ENCODE measurements at regions not wholly inside any gene's neighbourhood (a gene's known extent, or its start where the extent isn't known, plus 50 kb on each side); places are given as distances from the start of the nearest gene placed in this dataset.

GRCh38 chr5:116747881-116748280 is 173.3 kb upstream of the SEMA6A start:
- Histone ChIP-seq H3K36me3 (replicated peaks; ENCODE audit: insufficient read depth, low read length) (no peaks in the 10 kb centered on the region), H3K9me3 (replicated peaks; ENCODE audit: insufficient read depth, low read length) (no peaks in the 10 kb centered on the region), H4K20me1 (ENCODE audit: insufficient read depth, low read length) (no peaks in the 10 kb centered on the region), H3K9me2 (replicated peaks; ENCODE audit: insufficient read depth, low read length) (no peaks in the 10 kb centered on the region), H3K27ac (ENCODE audit: low read length) (no peak overlapping the region), H3K79me2 (ENCODE audit: low read length) (no peaks in the 10 kb centered on the region), H3K27me3 (replicated peaks; ENCODE audit: insufficient read depth, low read length) (no peaks in the 10 kb centered on the region), H3K4me1 (ENCODE audit: low read length) (no peaks in the 10 kb centered on the region), H3F3A (ENCODE audit: insufficient read depth, low read length) (no peaks in the 10 kb centered on the region), H2AFZ (ENCODE audit: low read length) (no peak overlapping the region), H3K4me3 (ENCODE audit: low read length) (no peak overlapping the region), H3K4me2 (ENCODE audit: low read depth, low read length) (no peak overlapping the region), H3K9ac (ENCODE audit: low read length) (no peak overlapping the region)
- DNase-seq = no peak
- TF ChIP-seq EZH2phosphoT487 (IDR thresholded peaks at IDR 0.05; ENCODE audit: low read length) (no peak), CTCF (IDR thresholded peaks at IDR 0.05; ENCODE audit: low read length) (no peak)

- TF ChIP-seq EZH2phosphoT487 (IDR thresholded peaks at IDR 0.05; ENCODE audit: low read length) (no peak), CTCF (IDR thresholded peaks at IDR 0.05; ENCODE audit: low read length) (no peak), EZH2 (optimal IDR thresholded peaks at IDR 0.05; ENCODE audit: low read depth, low read length) (no peak)
- H3K4me1 ChIP-seq (ENCODE audit: low read length) = no peaks in the 10 kb centered on the region
- H3F3A ChIP-seq (ENCODE audit: insufficient read depth, low read length) = no peaks in the 10 kb centered on the region
- no peaks in the 10 kb centered on the region for H3K27me3 ChIP-seq (replicated peaks; ENCODE audit: insufficient read depth, low read length)
- no peaks in the 10 kb centered on the region for H4K20me1 ChIP-seq (ENCODE audit: insufficient read depth, low read length)
- DNase-seq = no peak
- H3K4me2 ChIP-seq (ENCODE audit: low read depth, low read length) = no peak overlapping the region
- no peaks in the 10 kb centered on the region for H3K9me3 ChIP-seq (replicated peaks; ENCODE audit: insufficient read depth, low read length)
- no peaks in the 10 kb centered on the region for H3K9me2 ChIP-seq (replicated peaks; ENCODE audit: insufficient read depth, low read length)
- H2AFZ ChIP-seq (ENCODE audit: low read length) = no peak overlapping the region
- H3K4me3 ChIP-seq (ENCODE audit: low read length) = no peak overlapping the region
- H3K79me2 ChIP-seq (ENCODE audit: low read length) = no peaks in the 10 kb centered on the region
- H3K9ac ChIP-seq (ENCODE audit: low read length) = no peak overlapping the region
- H3K27ac ChIP-seq (ENCODE audit: low read length) = no peak overlapping the region
- no peaks in the 10 kb centered on the region for H3K36me3 ChIP-seq (replicated peaks; ENCODE audit: insufficient read depth, low read length)
Observed at GRCh38 chr5:116746668-116747067, 172.0 kb upstream of the SEMA6A start.

GRCh38 chr5:116740771-116741170 is 166.1 kb upstream of the SEMA6A start:
- H3K4me1 ChIP-seq (ENCODE audit: low read length) = no peaks in the 10 kb centered on the region
- no peak for DNase-seq
- H2AFZ ChIP-seq (ENCODE audit: low read length) = no peak overlapping the region
- H3K36me3 ChIP-seq (replicated peaks; ENCODE audit: insufficient read depth, low read length) = no peaks in the 10 kb centered on the region
- H3K27me3 ChIP-seq (replicated peaks; ENCODE audit: insufficient read depth, low read length) = no peaks in the 10 kb centered on the region
- no peak overlapping the region for H3K4me3 ChIP-seq (ENCODE audit: low read length)
- H3K9me3 ChIP-seq (replicated peaks; ENCODE audit: insufficient read depth, low read length) = no peaks in the 10 kb centered on the region
- no peak overlapping the region for H3K9ac ChIP-seq (ENCODE audit: low read length)
- no peak overlapping the region for H3K27ac ChIP-seq (ENCODE audit: low read length)
- no peaks in the 10 kb centered on the region for H3K9me2 ChIP-seq (replicated peaks; ENCODE audit: insufficient read depth, low read length)
- no peaks in the 10 kb centered on the region for H3K79me2 ChIP-seq (ENCODE audit: low read length)
- no peaks in the 10 kb centered on the region for H4K20me1 ChIP-seq (ENCODE audit: insufficient read depth, low read length)
- TF ChIP-seq EZH2phosphoT487 (IDR thresholded peaks at IDR 0.05; ENCODE audit: low read length) = no peak
- no peak for TF ChIP-seq CTCF (IDR thresholded peaks at IDR 0.05; ENCODE audit: low read length)
- TF ChIP-seq EZH2 (optimal IDR thresholded peaks at IDR 0.05; ENCODE audit: low read depth, low read length) = no peak
- no peaks in the 10 kb centered on the region for H3F3A ChIP-seq (ENCODE audit: insufficient read depth, low read length)
- H3K4me2 ChIP-seq (ENCODE audit: low read depth, low read length) = no peak overlapping the region
